ENCODE measurements at regions not wholly inside any gene's neighbourhood (a gene's known extent, or its start where the extent isn't known, plus 50 kb on each side); places are given as distances from the start of the nearest gene placed in this dataset.
"Not testable (repeated sequence)": the region's sequence is repeated elsewhere in the genome, so short reads cannot be mapped to it uniquely, and the experiment has no call there.

GRCh38 chr18:75840131-75840530 is 412.6 kb upstream of the SMIM21 start:
- no peak for ATAC-seq

- ATAC-seq: not testable (repeated sequence)
These were observed 412.2 kb upstream of the SMIM21 start for GRCh38 chr18:75839686-75840085.

- ATAC-seq: no peak
These were observed 411.5 kb upstream of the SMIM21 start for GRCh38 chr18:75839041-75839440.

- ATAC-seq: no peak
These were observed 409.8 kb upstream of the SMIM21 start for GRCh38 chr18:75837316-75837715.

- ATAC-seq: no peak
These were observed 409.0 kb upstream of the SMIM21 start for GRCh38 chr18:75836516-75836915.

- ATAC-seq: no peak
These were observed 404.5 kb upstream of the SMIM21 start for GRCh38 chr18:75831960-75832359.

- ATAC-seq: no peak
These were observed 403.3 kb upstream of the SMIM21 start for GRCh38 chr18:75830828-75831227.

- no peak for ATAC-seq
These were observed 401.6 kb upstream of the SMIM21 start for GRCh38 chr18:75829091-75829490.

- ATAC-seq: no peak
These were observed 400.9 kb upstream of the SMIM21 start for GRCh38 chr18:75828379-75828778.

GRCh38 chr18:75827751-75828287 is 400.3 kb upstream of the SMIM21 start:
- ATAC-seq: no peak

- ATAC-seq: no peak
These were observed 397.2 kb upstream of the SMIM21 start for GRCh38 chr18:75824661-75825060.

- ATAC-seq: no peak
These were observed 396.0 kb upstream of the SMIM21 start for GRCh38 chr18:75823471-75823870.

- no peak for ATAC-seq
These were observed 390.9 kb upstream of the SMIM21 start for GRCh38 chr18:75818383-75818782.

GRCh38 chr18:75815767-75816166 is 388.3 kb upstream of the SMIM21 start:
- ATAC-seq: no peak

GRCh38 chr18:75812761-75813160 is 385.3 kb upstream of the SMIM21 start:
- ATAC-seq: no peak

- ATAC-seq: no peak
These were observed 383.6 kb upstream of the SMIM21 start for GRCh38 chr18:75810961-75811551.

GRCh38 chr18:75810516-75810915 is 383.0 kb upstream of the SMIM21 start:
- no peak for ATAC-seq

- ATAC-seq: no peak
These were observed 382.4 kb upstream of the SMIM21 start for GRCh38 chr18:75809926-75810255.

GRCh38 chr18:75809151-75809925 is 381.8 kb upstream of the SMIM21 start:
- no peak for ATAC-seq

GRCh38 chr18:75805265-75805664 is 377.8 kb upstream of the SMIM21 start:
- ATAC-seq: no peak

GRCh38 chr18:75802681-75803080 is 375.2 kb upstream of the SMIM21 start:
- no peak for ATAC-seq

GRCh38 chr18:75801178-75801577 is 373.7 kb upstream of the SMIM21 start:
- ATAC-seq: no peak

- ATAC-seq: no peak
These were observed 372.8 kb upstream of the SMIM21 start for GRCh38 chr18:75800331-75800648.

Data from esophagus mucosa (tissue), 1 donor.